ENCODE measurements at regions not wholly inside any gene's neighbourhood (a gene's known extent, or its start where the extent isn't known, plus 50 kb on each side); places are given as distances from the start of the nearest gene placed in this dataset.

DNA sequence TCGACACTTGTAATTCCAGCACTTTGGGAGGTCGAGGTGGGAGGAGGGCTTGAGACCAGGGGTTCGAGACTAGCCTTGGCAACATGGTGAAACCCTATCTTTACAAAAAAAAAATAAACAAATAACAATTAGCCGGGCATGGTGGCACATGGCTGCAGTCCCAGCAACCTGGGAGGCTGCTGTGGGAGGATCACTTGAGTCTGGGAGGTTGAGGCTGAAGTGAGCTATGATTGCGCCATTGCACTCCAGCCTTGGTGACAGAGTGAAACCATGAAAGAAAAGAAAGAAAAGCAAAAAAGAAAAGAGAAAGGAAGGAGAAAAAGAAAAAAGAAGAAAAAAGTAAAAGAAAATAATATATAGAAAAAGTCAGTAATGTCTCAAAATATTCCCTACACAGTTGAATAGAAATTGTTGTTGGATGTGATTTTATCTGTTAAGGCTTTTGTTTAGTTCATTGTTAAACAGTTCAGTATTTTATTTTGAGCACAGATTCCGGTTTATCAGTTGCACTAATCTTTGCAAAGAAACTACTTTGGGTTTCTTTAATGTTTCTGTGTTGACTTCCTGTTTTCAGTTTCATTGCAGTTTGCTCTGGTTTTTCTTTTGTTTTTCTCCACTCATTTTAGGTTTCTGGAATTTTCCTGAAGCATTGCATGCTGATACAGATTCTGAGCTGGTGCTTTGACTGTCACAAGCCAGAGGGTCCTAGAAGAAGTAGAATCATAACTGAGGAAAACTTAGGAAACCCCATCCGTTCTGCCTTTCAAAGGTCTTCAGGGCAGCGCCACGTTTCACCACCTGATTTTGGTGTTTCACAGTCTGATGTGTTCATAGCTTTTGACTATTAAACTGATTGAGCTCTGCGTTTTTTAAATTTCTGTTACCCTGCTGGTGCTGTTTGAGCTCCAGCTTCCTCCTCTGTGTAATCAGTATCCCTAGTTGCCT lies 378.6 kb upstream of the AMELY start:
- Mint-ChIP-seq H3K27ac (0 out of 2 replicates have a peak overlapping the region, but pooled peaks have one; percentile 23), H3K9me3 (no peaks in the 10 kb centered on the region), H3K36me3 (ENCODE audit: low read depth) (peaks cover 20% of the 10 kb centered on the region), H3K27me3 (ENCODE audit: insufficient read depth, low read depth, poor library complexity) (no peaks in the 10 kb centered on the region), H3K4me3 (no peak overlapping the region), H3K4me1 (peaks cover 14% of the 10 kb centered on the region)
- no peak for DNase-seq (ENCODE audit: low spot score)
- H3K27ac ChIP-seq (ENCODE audit: low read depth): no peak overlapping the region
- H3K4me2 ChIP-seq: no peak overlapping the region
- H3K4me1 ChIP-seq (ENCODE audit: insufficient read depth): peaks cover 5% of the 10 kb centered on the region; the same call in 1 of the 2 replicates
- no peaks in the 10 kb centered on the region for H3K27me3 ChIP-seq (ENCODE audit: insufficient read depth)
- no peak overlapping the region for H3K4me3 ChIP-seq
- no peaks in the 10 kb centered on the region for H4K20me1 ChIP-seq (replicated peaks; ENCODE audit: insufficient read depth)
- TF ChIP-seq, protein P1, sequence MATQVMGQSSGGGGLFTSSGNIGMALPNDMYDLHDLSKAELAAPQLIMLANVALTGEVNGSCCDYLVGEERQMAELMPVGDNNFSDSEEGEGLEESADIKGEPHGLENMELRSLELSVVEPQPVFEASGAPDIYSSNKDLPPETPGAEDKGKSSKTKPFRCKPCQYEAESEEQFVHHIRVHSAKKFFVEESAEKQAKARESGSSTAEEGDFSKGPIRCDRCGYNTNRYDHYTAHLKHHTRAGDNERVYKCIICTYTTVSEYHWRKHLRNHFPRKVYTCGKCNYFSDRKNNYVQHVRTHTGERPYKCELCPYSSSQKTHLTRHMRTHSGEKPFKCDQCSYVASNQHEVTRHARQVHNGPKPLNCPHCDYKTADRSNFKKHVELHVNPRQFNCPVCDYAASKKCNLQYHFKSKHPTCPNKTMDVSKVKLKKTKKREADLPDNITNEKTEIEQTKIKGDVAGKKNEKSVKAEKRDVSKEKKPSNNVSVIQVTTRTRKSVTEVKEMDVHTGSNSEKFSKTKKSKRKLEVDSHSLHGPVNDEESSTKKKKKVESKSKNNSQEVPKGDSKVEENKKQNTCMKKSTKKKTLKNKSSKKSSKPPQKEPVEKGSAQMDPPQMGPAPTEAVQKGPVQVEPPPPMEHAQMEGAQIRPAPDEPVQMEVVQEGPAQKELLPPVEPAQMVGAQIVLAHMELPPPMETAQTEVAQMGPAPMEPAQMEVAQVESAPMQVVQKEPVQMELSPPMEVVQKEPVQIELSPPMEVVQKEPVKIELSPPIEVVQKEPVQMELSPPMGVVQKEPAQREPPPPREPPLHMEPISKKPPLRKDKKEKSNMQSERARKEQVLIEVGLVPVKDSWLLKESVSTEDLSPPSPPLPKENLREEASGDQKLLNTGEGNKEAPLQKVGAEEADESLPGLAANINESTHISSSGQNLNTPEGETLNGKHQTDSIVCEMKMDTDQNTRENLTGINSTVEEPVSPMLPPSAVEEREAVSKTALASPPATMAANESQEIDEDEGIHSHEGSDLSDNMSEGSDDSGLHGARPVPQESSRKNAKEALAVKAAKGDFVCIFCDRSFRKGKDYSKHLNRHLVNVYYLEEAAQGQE (IDR thresholded peaks at IDR 0.05; ENCODE audit: unreplicated experiment): no peak
- no peak for TF ChIP-seq ZNF114 (CRISPR knock-in tag; IDR thresholded peaks at IDR 0.05)
- no peak for TF ChIP-seq NANOG (IDR thresholded peaks at IDR 0.05; ENCODE audit: borderline replicate concordance)
- no peak for TF ChIP-seq ZNF331 (CRISPR knock-in tag; IDR thresholded peaks at IDR 0.05; ENCODE audit: low read depth)
- no peak for TF ChIP-seq EZH2 (IDR thresholded peaks at IDR 0.05; ENCODE audit: low read depth, unreplicated experiment)
- TF ChIP-seq, protein P2, sequence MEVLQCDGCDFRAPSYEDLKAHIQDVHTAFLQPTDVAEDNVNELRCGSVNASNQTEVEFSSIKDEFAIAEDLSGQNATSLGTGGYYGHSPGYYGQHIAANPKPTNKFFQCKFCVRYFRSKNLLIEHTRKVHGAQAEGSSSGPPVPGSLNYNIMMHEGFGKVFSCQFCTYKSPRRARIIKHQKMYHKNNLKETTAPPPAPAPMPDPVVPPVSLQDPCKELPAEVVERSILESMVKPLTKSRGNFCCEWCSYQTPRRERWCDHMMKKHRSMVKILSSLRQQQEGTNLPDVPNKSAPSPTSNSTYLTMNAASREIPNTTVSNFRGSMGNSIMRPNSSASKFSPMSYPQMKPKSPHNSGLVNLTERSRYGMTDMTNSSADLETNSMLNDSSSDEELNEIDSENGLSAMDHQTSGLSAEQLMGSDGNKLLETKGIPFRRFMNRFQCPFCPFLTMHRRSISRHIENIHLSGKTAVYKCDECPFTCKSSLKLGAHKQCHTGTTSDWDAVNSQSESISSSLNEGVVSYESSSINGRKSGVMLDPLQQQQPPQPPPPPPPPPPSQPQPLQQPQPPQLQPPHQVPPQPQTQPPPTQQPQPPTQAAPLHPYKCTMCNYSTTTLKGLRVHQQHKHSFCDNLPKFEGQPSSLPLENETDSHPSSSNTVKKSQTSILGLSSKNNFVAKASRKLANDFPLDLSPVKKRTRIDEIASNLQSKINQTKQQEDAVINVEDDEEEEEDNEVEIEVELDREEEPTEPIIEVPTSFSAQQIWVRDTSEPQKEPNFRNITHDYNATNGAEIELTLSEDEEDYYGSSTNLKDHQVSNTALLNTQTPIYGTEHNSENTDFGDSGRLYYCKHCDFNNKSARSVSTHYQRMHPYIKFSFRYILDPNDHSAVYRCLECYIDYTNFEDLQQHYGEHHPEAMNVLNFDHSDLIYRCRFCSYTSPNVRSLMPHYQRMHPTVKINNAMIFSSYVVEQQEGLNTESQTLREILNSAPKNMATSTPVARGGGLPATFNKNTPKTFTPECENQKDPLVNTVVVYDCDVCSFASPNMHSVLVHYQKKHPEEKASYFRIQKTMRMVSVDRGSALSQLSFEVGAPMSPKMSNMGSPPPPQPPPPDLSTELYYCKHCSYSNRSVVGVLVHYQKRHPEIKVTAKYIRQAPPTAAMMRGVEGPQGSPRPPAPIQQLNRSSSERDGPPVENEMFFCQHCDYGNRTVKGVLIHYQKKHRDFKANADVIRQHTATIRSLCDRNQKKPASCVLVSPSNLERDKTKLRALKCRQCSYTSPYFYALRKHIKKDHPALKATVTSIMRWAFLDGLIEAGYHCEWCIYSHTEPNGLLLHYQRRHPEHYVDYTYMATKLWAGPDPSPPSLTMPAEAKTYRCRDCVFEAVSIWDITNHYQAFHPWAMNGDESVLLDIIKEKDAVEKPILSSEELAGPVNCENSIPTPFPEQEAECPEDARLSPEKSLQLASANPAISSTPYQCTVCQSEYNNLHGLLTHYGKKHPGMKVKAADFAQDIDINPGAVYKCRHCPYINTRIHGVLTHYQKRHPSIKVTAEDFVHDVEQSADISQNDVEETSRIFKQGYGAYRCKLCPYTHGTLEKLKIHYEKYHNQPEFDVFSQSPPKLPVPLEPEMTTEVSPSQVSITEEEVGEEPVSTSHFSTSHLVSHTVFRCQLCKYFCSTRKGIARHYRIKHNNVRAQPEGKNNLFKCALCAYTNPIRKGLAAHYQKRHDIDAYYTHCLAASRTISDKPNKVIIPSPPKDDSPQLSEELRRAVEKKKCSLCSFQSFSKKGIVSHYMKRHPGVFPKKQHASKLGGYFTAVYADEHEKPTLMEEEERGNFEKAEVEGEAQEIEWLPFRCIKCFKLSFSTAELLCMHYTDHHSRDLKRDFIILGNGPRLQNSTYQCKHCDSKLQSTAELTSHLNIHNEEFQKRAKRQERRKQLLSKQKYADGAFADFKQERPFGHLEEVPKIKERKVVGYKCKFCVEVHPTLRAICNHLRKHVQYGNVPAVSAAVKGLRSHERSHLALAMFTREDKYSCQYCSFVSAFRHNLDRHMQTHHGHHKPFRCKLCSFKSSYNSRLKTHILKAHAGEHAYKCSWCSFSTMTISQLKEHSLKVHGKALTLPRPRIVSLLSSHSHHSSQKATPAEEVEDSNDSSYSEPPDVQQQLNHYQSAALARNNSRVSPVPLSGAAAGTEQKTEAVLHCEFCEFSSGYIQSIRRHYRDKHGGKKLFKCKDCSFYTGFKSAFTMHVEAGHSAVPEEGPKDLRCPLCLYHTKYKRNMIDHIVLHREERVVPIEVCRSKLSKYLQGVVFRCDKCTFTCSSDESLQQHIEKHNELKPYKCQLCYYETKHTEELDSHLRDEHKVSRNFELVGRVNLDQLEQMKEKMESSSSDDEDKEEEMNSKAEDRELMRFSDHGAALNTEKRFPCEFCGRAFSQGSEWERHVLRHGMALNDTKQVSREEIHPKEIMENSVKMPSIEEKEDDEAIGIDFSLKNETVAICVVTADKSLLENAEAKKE (CRISPR knock-in tag; IDR thresholded peaks at IDR 0.05): no peak
- TF ChIP-seq STAT1 (IDR thresholded peaks at IDR 0.05; ENCODE audit: unreplicated experiment): no peak
- no peak for TF ChIP-seq CREB1 (CRISPR knock-in tag; IDR thresholded peaks at IDR 0.05; ENCODE audit: low read depth)
- TF ChIP-seq, protein P3, sequence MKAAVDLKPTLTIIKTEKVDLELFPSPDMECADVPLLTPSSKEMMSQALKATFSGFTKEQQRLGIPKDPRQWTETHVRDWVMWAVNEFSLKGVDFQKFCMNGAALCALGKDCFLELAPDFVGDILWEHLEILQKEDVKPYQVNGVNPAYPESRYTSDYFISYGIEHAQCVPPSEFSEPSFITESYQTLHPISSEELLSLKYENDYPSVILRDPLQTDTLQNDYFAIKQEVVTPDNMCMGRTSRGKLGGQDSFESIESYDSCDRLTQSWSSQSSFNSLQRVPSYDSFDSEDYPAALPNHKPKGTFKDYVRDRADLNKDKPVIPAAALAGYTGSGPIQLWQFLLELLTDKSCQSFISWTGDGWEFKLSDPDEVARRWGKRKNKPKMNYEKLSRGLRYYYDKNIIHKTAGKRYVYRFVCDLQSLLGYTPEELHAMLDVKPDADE (IDR thresholded peaks at IDR 0.05): no peak
- TF ChIP-seq EZH2phosphoT487 (IDR thresholded peaks at IDR 0.05; ENCODE audit: unreplicated experiment): no peak
- TF ChIP-seq, protein P4, sequence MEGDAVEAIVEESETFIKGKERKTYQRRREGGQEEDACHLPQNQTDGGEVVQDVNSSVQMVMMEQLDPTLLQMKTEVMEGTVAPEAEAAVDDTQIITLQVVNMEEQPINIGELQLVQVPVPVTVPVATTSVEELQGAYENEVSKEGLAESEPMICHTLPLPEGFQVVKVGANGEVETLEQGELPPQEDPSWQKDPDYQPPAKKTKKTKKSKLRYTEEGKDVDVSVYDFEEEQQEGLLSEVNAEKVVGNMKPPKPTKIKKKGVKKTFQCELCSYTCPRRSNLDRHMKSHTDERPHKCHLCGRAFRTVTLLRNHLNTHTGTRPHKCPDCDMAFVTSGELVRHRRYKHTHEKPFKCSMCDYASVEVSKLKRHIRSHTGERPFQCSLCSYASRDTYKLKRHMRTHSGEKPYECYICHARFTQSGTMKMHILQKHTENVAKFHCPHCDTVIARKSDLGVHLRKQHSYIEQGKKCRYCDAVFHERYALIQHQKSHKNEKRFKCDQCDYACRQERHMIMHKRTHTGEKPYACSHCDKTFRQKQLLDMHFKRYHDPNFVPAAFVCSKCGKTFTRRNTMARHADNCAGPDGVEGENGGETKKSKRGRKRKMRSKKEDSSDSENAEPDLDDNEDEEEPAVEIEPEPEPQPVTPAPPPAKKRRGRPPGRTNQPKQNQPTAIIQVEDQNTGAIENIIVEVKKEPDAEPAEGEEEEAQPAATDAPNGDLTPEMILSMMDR (conservative IDR thresholded peaks at IDR 0.05; ENCODE audit: low read depth in 2 of 2): no peak
- no peak for TF ChIP-seq JUNB (IDR thresholded peaks at IDR 0.05; ENCODE audit: unreplicated experiment)
- no peak for TF ChIP-seq POLR2AphosphoS5 (IDR thresholded peaks at IDR 0.05; ENCODE audit: low read depth)
- no peak overlapping the region for H2AFZ ChIP-seq
- no peaks in the 10 kb centered on the region for H3K9me2 ChIP-seq (ENCODE audit: insufficient read depth)
- no peak for ATAC-seq
- peaks cover 78% of the 10 kb centered on the region for H3K79me2 ChIP-seq (replicated peaks; ENCODE audit: insufficient read depth)
- no peaks in the 10 kb centered on the region for H3K36me3 ChIP-seq (ENCODE audit: insufficient read depth)
- no peaks in the 10 kb centered on the region for H3F3A ChIP-seq (replicated peaks; ENCODE audit: low read depth)

Measured in GM23338 (cell line).